AG20443 (cell line): ENCODE measurements at regions not wholly inside any gene's neighbourhood (a gene's known extent, or its start where the extent isn't known, plus 50 kb on each side); places are given as distances from the start of the nearest gene placed in this dataset.
A peak's percentile ranks its signal among the peaks of the same experiment; 100 is the strongest.
"Not testable (repeated sequence)": the region's sequence is repeated elsewhere in the genome, so short reads cannot be mapped to it uniquely, and the experiment has no call there.

ENCODE experiments used
- DNase-seq: peaks from one replicate; pipeline ENCODE4 v3.0.0; 2012; ENCODE audit warnings: low spot score, mixed read lengths

DNA sequence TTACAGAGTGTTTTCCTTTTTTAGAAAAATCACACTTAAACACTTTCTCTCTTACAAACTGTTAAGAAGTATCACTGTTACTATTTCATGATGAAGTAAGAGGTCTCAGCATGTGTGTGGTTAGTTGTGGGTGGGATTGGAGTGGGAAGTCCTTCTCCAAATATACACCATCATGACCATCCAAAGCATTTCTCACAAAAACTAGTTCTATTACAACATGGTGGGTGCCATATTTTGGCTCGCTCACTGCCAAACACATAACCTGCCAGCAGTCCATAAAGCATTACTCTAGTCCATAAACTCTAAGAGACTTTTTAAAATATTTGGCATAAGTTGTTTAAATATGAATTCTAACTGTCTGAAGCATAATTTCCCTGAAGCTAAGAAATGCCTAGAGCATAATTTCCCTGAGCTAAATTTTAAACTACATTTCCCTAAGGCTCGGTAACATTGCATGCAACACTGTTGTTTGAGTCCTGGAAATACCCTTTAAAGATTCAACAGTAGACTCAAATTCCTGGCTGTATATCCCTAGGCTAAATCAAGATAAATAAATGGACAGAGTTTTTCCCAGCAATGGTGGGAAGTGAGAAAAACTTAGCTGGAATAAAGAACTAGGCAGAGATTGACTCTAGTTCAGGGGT, 415.0 kb upstream of the INTU start:
- DNase-seq = no peak

DNA sequence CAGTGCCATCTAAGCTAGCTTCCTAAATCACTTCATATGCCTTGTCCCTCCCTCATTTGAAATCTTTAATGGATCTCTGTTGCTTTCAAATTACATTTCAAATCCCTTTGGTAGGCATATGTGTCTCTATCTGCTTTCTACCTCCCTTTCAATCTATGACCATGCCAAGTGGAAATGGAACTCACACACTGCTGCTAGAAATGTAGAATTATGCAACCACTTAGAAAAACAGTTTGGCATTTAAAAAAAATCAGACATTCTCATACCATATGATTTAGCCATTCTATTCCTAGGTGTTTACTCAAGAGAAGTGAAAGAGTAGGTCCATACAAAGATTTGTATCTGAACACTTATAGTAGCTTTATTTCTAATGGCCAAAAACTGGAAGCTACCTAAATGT, 413.5 kb upstream of the INTU start:
- DNase-seq = no peak

DNA sequence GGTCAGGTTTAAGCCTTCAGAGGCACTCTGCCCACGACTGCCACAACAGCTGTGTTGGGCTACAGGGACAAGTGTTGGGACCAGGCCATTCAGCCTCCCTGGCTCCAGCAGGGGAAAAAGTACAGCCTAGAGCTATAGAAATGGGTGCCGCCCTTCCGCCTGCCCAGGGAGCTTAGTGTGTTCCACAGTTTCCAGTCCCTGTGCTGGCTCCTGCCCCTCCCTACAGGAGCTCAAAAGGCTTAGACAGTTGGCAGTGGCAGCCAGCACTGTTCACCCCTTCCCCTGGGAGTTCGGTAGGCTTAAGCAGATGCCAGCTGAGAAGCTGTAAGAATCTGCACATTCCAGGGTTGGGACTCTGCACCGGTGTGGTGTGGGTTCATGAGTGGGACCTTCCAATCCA, 408.2 kb upstream of the INTU start:
- DNase-seq = no peak

DNA sequence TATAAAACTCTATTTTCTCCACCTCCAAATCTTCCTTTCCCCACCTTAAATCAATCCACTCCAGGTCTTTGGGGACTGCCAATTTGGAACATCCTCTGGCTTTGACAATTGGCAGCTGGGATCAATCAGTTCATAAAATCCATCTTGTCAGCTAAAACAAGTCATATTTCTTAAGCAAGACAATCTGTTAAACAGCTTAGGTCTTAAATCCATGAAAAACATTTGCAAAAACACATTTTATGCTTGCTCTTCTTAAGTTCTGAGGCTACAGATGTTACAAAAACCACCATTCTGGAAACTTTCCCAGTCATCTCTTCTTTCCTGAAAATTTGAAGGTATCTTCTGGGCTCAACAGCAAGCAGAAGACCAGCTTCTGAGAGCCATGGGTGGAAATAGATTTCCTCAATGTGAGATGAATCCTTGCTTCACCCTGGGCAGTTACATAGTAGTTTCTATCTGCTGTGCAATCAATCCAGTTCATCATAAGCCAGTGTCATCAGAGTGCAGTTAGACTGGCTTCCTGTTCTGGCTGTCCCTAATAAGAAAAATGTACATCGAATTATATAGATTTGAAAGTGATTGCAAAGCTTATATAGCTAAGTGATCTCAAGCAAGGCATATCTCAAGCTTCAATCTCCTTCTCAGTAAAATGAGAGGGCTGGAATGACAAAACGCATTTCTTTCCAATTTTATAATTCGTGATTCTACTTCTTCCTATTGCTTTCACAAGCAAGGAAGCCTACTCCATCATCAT, 402.7 kb upstream of the INTU start:
- no peak for DNase-seq

DNA sequence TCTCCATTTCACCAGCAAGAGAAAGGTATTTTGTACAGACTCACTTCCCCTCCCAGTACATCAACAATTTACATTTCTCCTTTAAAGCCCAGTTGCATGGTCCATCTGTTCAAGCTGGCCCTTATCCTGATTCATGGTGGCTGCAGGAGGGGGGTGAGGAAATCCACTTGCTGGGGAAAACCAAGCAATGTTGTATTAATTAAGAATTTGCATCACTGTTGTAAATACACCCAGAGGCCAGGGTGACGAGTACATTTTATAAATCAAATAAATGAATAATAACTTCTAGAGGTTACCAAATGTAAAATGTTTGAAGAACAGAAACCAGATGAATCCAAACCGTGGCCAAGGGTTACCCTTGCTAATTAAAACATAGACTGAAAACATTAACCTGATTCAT, 395.9 kb upstream of the INTU start:
- DNase-seq = peak; percentile 64

DNA sequence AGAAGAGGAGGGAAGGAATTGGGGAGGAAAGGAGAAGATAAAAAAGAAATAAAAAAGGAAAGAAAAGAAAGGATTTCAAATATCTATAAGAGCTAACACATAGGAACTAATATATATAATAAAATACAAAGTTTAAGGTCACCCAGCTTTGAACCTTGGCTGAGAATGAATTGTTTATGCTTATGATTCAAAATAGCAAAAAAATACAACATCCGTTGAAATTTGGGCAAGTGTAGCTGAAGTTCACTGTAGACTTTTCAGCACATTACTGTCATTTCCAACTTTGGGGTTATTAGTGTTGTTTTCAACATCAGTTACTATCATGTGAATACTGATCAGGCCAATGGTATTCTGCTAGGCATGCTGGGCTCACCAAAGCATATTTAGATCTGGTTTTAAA, 395.2 kb upstream of the INTU start:
- no peak for DNase-seq

DNA sequence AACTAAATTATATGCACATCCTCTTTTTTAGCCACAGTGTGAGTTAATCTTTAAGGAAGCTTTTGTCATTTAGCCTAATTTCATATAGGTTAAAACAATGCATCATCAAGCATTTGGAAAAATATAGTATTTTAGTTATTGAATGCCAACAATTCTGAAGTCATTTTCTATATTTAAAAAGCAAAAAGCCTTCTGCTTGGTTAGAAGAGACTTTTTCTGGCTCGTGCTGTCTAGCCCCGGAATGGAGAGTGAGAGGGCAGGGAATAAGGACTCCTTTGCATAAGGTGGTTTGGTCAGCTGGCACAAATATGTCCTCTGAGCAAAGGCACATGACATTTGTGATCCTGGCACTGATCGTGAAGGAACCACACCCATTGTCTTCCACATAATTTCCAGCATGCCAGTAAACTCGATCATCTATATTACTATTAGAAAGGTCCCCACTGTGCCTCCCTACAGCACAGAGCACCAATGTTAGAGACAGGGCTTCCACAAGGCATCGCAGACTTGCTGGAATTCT, 393.7 kb upstream of the INTU start:
- DNase-seq = no peak

DNA sequence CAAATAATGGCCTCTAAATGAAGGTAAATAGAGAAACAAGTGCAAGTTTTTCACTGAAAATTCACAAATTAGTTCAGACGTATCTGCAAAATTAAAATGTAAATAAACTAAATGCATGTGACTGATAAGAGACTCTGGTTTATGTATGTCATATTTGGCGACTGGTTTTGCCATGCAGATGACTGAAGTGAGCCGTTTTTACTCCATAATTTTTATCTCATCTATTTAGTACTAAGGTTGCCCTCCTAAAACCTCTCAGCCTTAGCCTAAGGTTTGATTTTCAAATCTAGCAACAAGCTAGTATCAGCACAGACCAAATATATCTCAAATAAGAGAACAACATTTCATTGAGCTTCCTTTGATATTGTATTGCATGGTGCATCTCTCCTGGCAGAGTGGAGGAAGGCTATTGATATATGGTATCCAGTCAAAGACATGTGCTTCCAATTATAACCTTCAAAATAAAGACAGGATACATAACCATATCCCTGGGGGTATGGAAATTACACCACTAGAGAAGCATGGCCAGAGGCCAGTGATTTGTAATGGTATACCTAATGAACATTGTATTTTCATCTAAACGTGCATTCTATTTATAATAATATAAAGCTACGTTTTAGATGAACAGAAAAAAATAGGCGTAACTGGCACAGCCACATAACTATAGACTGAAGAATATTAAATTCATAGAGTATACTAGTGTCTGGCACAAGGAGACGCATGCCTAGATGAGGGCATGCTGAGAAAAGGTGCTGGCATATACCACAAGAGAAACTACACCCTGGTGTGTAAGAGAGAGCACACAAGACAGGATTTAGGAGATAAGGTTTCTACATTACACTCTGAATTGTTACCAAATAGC, 392.6 kb upstream of the INTU start:
- no peak for DNase-seq

DNA sequence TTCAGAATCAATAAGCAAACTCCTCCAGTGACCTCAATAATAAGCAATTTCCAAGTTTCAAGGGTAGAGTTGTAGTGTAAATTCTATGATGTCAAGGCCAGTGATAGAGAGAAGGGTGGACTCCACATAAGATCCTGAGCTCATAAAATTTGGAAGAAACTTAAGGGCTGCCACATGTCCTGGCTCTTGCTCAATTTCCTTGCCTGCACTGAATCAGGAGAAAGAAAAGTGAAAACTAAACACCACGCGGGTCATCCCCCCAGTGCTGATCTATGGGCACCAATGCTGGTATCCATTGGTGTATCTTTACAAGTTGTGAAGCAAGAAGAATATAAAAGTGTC, 392.0 kb upstream of the INTU start:
- DNase-seq = peak; percentile 22

DNA sequence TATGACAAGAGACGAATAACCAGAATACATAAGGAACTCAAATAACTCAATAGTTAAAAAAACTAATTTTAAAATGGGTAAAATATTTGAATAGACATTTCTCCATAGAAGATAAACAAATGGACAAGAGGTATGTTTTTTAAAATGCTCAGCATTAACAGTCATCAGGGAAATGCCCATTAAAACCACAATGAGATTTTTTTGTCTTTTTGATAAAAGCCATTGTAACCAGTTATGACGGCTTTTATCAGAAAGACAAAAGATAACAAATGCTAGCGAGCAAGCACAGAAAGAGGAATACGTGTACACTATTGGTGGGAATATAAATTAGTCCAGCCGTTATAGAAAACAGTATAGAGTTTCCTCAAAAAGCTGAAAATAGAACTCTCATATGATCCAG, 388.2 kb upstream of the INTU start:
- DNase-seq = no peak

DNA sequence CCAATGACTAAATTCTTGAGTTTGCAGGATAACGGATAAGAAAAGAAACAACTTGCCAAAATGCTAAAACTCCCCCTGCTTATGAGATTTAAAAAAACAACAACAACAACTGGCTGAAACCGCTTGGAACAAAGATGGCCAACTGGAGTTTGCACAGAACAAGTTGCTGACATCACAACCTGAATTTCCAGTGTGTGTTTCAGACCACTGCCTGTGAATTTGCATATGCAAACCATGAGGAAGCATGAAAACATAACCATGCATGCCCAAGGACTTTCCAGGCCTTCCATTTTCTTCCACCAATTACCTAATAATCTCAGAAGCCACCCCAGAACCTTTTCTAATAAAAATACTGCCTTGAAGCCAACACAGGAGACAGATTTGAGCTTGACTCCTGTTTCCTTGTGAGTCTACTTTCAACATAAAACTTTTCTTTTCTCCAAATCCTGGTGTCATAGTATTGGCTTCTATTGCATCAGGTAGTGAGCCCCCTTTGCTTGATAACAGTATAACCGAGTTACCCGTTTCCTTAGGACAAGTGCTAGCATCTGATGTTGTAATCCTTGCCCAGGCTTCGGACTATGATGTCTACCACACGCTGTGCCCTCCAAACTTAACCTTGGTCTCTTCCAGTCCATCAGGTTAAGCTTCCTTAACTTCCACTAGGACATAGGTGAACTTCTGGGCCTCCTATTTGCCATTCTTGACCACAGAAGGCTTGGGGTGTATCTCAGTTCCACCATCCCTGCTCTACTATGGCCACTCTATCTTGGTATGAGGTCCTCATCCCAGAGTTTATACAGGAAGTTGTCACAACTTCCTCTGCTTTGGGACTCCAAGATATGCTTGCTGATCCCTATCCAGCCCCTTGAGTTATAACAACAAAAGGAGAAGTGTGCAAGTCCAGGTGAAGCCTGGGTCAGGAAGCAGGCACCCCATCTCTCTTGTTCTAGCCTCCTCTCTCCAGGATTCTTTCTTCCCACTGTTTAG, 385.5 kb upstream of the INTU start:
- no peak for DNase-seq

DNA sequence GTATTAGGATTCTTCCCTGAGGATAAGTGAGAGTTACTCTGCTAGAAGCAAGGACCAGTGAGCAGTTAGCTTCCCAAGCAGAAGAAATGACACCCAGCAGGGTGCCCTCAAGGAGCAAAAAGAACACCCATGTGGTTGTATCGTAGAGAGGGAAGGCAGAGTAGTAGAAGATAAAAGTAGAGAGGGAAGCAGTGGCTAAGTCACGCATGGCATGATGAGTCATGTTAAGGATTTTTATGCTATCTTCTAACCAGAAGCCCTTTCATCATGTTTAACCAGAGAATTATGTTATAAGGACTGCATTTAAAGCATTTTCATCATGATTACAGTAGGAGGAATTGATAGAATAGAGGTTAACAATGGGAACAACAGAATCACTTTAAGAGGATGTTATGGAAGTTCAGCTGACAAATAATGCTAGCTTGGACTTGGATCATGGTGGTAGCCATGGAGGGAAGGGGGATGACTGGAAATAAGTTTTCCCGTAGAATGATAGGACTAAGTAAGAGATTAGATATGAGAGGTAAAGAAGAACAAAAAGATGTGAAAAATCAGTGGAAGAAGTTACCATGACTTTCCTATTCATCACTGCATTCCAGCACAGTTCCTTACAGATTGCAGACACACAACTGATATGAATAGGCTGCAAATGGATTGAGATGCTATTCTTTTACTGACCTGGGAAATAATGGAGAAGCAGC, 383.5 kb upstream of the INTU start:
- peak; percentile 17 for DNase-seq

DNA sequence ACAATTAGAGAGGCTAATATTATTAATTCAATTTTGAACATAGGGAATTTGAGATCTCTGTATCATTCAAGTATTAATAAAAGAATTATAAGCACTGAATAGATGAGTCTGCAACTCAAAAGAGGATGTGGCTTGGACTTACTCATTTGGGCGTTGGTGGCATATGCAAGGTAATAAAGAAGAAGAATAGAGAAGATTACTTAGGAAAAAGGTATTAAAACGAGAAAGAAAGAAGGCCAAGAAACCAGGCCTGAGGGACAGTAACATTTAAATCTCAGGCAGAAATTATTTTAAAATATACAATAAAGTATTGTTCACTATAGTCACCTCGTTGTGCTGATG, 383.0 kb upstream of the INTU start:
- no peak for DNase-seq

DNA sequence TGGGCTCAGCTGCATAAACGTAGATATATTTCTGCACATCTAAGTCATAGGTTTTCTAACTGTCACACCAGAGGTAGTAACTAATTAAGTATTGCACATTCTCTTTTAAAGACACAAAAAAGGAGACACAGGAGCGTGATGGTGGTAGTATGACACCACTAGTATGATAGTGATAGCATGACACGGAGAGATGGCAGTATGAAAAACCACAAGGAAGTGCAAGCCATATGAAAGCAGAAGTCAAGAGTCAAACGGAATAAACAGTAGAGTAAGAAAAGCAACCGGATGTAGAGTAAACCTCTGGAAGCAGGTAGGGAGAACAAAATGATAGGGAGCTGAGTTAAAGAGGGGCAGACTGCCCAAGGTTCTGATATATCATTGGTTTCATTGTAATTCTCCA, 382.2 kb upstream of the INTU start:
- DNase-seq = no peak

DNA sequence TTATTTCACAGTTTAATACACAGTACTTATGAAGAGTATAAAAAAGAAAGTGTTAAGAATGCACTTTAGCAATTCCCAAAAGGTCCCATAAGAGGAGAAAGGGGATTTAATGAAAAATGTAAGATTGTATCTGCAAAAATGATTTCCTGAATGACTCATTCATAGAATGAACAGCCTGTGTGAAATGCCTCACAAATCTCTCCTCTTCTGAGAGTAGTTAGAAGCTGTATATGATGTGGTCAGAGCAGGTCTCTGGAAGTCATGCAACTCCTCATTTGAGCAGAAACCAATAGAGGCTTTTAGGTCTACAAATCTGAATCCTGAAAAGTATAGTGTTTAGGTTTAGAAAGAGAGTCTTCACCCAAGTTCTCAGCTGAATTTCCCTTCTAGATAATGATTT, 381.3 kb upstream of the INTU start:
- DNase-seq = peak; percentile 29

DNA sequence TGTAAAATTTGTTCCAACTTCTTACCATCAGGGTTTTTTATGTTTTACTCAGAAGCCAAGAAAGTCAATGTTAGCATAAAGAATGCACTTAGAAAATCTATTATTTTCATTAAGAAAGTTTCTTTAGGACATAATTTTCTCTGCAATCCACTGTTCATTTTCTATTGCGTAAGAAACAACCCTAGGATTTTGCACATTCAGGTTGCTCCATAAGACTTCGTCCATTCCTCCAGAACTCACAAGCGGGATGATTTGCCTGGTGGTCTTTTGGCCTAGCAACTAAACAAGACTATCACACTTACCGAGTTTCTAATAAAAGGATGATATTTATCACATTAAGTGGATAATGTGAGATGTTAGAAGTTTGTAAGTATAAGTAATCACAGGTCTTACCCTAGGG, 376.3 kb upstream of the INTU start:
- no peak for DNase-seq

DNA sequence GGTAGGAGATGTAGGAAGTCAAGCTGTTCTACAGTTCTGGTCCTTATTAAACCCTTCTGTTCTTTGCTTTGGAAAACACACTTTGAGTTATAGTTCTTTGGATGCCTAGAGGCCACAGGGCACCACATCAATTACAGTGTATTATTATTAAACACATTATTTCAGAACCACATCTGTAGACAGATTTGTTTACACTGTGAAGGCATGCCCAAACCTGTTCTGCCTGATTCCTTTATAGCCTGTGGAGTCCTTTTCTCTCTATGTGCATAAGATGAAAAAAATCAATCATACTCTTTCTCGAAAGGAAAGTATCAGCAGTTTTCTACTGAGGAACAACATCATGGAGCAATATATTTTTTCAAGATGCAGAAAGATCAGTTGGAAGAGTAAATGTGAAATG, 371.3 kb upstream of the INTU start:
- no peak for DNase-seq

DNA sequence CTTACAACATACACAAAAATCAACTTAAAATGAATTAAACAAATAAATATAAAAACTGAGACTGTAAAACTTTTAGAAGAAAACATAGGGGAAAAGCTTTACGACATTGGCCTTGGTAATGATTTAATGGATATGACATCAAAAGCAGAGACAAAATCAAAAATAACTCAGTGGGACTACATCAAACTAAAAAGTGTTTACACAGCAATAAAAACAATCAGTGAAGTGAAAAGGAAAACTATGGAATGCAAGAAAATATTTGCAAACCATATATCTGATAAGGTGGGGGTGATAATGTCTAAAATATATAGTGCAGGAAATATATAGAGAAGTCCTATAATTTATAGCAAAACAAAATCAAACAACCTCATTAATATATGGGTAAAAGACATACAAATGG, 364.4 kb upstream of the INTU start:
- DNase-seq = no peak

DNA sequence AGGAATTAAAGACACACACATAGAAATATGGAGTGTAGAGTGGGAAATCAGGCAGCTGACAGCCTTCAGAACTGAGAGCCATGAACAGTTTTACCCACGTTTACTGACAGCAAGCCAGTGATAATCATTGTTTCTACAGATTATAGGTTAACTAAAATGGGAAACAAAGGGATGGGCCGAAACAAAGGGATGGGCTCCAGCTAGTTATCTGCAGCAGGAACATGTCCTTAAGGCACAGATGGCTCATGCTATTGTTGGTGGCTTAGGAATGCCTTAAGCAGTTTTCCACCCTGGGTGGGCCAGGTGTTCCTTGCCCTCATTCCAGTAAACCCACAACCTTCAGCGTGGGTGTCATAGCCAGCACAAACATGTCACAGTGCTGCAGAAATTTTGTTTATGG, 355.7 kb upstream of the INTU start:
- not testable (repeated sequence) for DNase-seq

DNA sequence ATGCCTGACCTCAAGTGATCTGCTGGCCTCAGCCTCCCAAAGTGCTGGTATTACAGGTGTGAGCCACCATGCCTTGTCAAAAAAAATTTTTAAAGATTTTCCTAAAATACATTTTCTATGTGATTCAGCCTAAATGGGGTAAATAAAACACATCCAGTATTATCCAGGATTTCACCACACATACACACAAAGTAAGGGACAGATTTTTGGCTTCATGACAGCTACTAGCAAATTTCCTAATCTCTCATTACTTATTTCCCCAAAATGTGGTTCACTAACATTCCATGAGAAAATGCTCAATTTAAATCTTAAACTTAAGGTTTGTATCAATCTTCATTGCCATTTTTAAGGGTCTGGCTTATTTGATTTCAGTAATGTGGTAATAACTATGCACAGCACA, 348.5 kb upstream of the INTU start:
- no peak for DNase-seq

DNA sequence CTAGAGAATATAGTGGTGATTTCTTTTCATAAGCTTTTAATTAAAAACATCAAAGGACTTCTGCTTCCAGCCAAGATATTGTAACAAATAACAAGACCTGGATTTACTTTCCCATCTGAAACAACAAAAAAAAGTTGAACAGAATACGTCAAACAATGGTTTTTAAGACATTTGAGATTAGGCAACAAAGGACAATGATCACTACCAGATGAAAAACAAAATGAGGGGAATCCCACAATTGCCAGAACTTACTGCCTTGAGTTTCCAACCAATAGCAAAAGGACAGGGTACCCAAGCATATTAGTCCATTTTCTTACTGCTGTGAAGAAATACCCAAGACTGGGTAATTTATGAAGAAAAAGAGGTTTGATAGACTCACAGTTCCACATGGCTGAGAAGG, 341.4 kb upstream of the INTU start:
- DNase-seq = no peak
